OCI-LY7 (cell line): ENCODE measurements at regions not wholly inside any gene's neighbourhood (a gene's known extent, or its start where the extent isn't known, plus 50 kb on each side); places are given as distances from the start of the nearest gene placed in this dataset.

Source experiments
- EZH2phosphoT487 ChIP-seq: fragments of 200-600 bp; sonication (generic); IDR thresholded peaks from 2 replicates; pipeline ENCODE4 v1.6.1; 2018; ENCODE audit warnings: low read depth, borderline replicate concordance, mild to moderate bottlenecking, mixed run types, antibody characterized with exemption, low read length, moderate library complexity, mixed read lengths
- TF ChIP-seq, protein P1 (sequence below): fragments of 200-600 bp; sonication (generic); conservative IDR thresholded peaks from 2 replicates; pipeline ENCODE4 v1.5.1; 2014; ENCODE audit warnings: mild to moderate bottlenecking, antibody characterized with exemption, low read length, moderate library complexity, mixed read lengths

DNA sequence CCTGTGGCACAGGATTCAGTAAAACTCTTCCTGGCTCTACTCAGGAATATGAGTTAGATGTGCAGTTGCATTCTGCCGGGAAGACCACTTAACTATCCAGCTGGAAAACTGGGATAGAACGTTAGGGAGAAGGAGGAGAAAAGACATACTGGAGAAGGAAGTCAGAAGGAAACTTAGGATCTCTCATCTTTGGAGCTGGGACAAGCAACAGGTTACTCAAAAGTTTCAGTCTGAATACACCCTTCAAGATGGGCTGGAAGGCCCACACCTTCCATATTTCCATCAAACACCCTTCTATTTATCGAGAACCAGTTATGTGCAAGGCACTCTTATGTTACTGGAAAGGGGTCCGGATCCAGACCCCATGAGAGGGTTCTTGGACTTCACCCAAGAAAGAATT, 440.4 kb upstream of the NRP1 start:
- TF ChIP-seq, protein P1, sequence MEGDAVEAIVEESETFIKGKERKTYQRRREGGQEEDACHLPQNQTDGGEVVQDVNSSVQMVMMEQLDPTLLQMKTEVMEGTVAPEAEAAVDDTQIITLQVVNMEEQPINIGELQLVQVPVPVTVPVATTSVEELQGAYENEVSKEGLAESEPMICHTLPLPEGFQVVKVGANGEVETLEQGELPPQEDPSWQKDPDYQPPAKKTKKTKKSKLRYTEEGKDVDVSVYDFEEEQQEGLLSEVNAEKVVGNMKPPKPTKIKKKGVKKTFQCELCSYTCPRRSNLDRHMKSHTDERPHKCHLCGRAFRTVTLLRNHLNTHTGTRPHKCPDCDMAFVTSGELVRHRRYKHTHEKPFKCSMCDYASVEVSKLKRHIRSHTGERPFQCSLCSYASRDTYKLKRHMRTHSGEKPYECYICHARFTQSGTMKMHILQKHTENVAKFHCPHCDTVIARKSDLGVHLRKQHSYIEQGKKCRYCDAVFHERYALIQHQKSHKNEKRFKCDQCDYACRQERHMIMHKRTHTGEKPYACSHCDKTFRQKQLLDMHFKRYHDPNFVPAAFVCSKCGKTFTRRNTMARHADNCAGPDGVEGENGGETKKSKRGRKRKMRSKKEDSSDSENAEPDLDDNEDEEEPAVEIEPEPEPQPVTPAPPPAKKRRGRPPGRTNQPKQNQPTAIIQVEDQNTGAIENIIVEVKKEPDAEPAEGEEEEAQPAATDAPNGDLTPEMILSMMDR, result no peak
- no peak for TF ChIP-seq EZH2phosphoT487
